Lung (tissue), 11 donors: ENCODE measurements at regions not wholly inside any gene's neighbourhood (a gene's known extent, or its start where the extent isn't known, plus 50 kb on each side); places are given as distances from the start of the nearest gene placed in this dataset.

Experiments
- ATAC-seq: fragments of 200-7000 bp; cut with Tn5 transposase; one replicate; pipeline ENCODE4 v1.9.1; 2020; ENCODE audit warnings: moderate number of reproducible peaks; ENCODE audit not compliant: insufficient read depth, low FRiP score
- DNase-seq, 3 donors: peaks; one replicate each; pipeline ENCODE4 v3.0.0-alpha.2; 2013 to 2017
- H3K27ac ChIP-seq, 2 donors: one replicate each; pipeline ENCODE4 v1.5.1; 2013; ENCODE audit warnings: mild to moderate bottlenecking in 2 of 2, moderate library complexity in 2 of 2, control low read depth in 1 of 2, inconsistent platforms in 1 of 2, low read depth in 1 of 2, low read length in 1 of 2
- H3K27me3 ChIP-seq, 3 donors: one replicate each; pipeline ENCODE4 v1.5.1; 2013; ENCODE audit warnings: low read length in 2 of 3; ENCODE audit not compliant: control insufficient read depth in 3 of 3, insufficient read depth in 3 of 3
- H3K36me3 ChIP-seq, 4 donors: one replicate each; pipeline ENCODE4 v1.5.1; 2013; ENCODE audit warnings: low read length in 4 of 4, mild to moderate bottlenecking in 1 of 4, moderate library complexity in 1 of 4; ENCODE audit not compliant: control insufficient read depth in 4 of 4, insufficient read depth in 4 of 4
- H3K4me1 ChIP-seq, 5 donors: one replicate each; pipeline ENCODE4 v1.5.1; 2013; ENCODE audit warnings: low read length in 5 of 5, mild to moderate bottlenecking in 2 of 5, moderate library complexity in 1 of 5; ENCODE audit not compliant: control insufficient read depth in 5 of 5, insufficient read depth in 5 of 5
- H3K4me3 ChIP-seq: one replicate; pipeline ENCODE4 v1.5.1; 2013; ENCODE audit warnings: mild to moderate bottlenecking, control low read depth, moderate library complexity
- H3K9ac ChIP-seq, 2 donors: one replicate each; pipeline ENCODE4 v1.5.1; 2013; ENCODE audit warnings: low read length in 2 of 2, control low read depth in 1 of 2; ENCODE audit not compliant: insufficient read depth in 1 of 2
- H3K9me3 ChIP-seq, 4 donors: one replicate each; pipeline ENCODE4 v1.5.1; 2013; ENCODE audit warnings: low read length in 3 of 4, mild to moderate bottlenecking in 1 of 4, moderate library complexity in 1 of 4; ENCODE audit not compliant: control insufficient read depth in 4 of 4, insufficient read depth in 3 of 4
- CTCF ChIP-seq: IDR thresholded peaks from 2 replicates; pipeline ENCODE4 v1.5.1; 2012; ENCODE audit warnings: mild to moderate bottlenecking; ENCODE audit errors: control extremely low read depth, extremely low read depth
- WGBS, 2 donors: extraction: QIAGEN DNeasy Blood & Tissue Kit; methylation state at CpG; one replicate each; pipeline ENCODE4 v1.1.7; 2013; 5-methylcytosine and 5-hydroxymethylcytosine counted together
- donor health status: control.
- donor health status: control.
- donor health status: Bipolar disorder and iron deficiency.
- donor health status: healthy.
- donor health status: DM: yes; HTN: yes; CAD: no.

DNA sequence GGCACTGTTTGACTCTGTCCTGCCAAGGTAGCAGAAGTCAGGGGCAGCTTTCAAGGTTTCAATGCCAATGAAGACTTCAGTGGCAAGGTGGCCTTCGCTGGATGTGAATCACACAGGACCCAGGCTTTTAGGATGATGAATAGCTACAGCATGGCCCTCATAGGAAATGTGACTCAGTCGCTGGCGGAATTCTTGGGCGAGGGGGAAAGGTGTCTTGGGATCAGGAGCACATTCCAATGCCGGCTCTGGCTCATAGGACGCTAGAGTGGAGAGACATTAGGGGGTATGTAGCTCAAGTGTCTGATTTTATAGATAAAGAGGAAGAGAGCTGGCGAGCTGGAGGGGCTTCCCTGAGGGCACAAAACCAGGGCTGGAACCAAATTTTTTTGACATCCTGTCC, 68.6 kb downstream of the SMIM21 start:
- no peak overlapping the region for H3K4me3 ChIP-seq
- H3K4me1 ChIP-seq, result peaks cover 0 to under 1% (median 0%) of the 10 kb centered on the region in 5 donors
- 79 to 82% methylated on average over 7 of the region's 7 CpGs for WGBS, 2 donors
- no peaks in the 10 kb centered on the region for H3K36me3 ChIP-seq
- no peak overlapping the region for H3K9ac ChIP-seq
- H3K9me3 ChIP-seq, result peaks cover 0 to 6% (median 0%) of the 10 kb centered on the region in 4 donors
- H3K27ac ChIP-seq, result no peak overlapping the region
- DNase-seq (no peak), ATAC-seq (no peak)
- no peak for TF ChIP-seq CTCF
- H3K27me3 ChIP-seq, result peaks cover 0 to 3% (median 0%) of the 10 kb centered on the region in 3 donors

GRCh38 chr18:75353357-75353756, 74.1 kb downstream of the SMIM21 start:
- H3K4me3 ChIP-seq, result no peak overlapping the region
- no peaks in the 10 kb centered on the region for H3K27me3 ChIP-seq
- 45 to 73% methylated on average over 2 of the region's 2 CpGs for WGBS, 2 donors
- no peak overlapping the region for H3K9ac ChIP-seq
- no peaks in the 10 kb centered on the region for H3K36me3 ChIP-seq
- H3K4me1 ChIP-seq, result peaks cover 0 to 4% (median 0%) of the 10 kb centered on the region in 5 donors
- H3K27ac ChIP-seq, result no peak overlapping the region
- no peak for DNase-seq
- ATAC-seq, result no peak
- TF ChIP-seq CTCF, result no peak
- H3K9me3 ChIP-seq, result peaks cover 0 to 16% (median 3%) of the 10 kb centered on the region in 4 donors

DNA sequence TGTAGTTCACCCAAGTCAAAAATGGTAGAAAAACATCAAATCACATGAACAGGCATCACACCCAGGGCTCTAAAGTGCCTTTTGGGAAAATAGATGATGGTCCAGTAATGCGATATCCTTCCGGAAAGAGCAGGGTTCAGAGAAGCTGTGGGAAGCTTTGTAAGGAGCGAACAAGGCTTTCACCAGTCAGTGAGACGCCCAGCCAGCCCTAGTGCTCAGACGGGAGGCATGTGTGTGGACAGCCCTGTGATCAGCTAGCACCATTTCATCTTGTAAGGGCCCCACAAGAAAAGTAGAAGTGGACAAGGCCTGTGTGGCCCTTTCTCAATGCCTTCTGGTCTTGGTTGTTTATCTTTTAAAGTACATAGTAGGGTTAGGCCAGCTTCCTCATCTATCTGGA, 76.1 kb downstream of the SMIM21 start:
- Histone ChIP-seq H3K4me1 (peaks cover 0 to 4% (median 0%) of the 10 kb centered on the region in 5 donors), H3K4me3 (no peak overlapping the region), H3K9ac (no peak overlapping the region), H3K9me3 (peaks cover 0 to 12% (median 3%) of the 10 kb centered on the region in 4 donors), H3K36me3 (no peaks in the 10 kb centered on the region), H3K27ac (no peak overlapping the region), H3K27me3 (no peaks in the 10 kb centered on the region)
- 93% methylated on average over 5 of the region's 5 CpGs for WGBS, 2 donors
- no peak for TF ChIP-seq CTCF
- ATAC-seq (no peak), DNase-seq (no peak)

DNA sequence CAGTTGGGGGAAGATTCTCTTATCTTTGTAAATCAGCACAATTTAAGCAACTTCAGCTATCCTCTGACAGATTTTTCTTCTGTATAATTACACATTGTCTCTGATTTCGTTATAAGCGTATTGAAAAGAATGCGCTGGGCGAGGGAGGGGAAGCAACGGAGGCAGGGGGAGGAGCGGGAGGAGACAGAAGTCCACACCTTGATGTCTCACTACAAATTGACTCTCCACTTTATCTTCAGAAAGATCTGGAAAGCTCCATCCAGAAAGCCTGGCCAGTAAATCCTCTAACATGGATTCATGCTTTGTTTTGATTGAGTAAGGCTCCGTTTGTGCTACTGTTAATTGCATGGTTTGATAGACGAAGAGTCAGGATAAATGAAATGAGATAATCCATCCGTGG, 76.6 kb downstream of the SMIM21 start:
- H3K27ac ChIP-seq, result no peak overlapping the region
- H3K9ac ChIP-seq, result no peak overlapping the region
- DNase-seq (no peak), ATAC-seq (no peak)
- no peak for TF ChIP-seq CTCF
- H3K4me1 ChIP-seq, result peaks cover 0 to 4% (median 0%) of the 10 kb centered on the region in 5 donors
- no peaks in the 10 kb centered on the region for H3K27me3 ChIP-seq
- 74 to 86% methylated on average over 9 of the region's 9 CpGs for WGBS, 2 donors
- no peak overlapping the region for H3K4me3 ChIP-seq
- peaks cover 0 to 12% (median 3%) of the 10 kb centered on the region in 4 donors for H3K9me3 ChIP-seq
- H3K36me3 ChIP-seq, result no peaks in the 10 kb centered on the region
